Calu3 (cell line): ENCODE measurements at regions not wholly inside any gene's neighbourhood (a gene's known extent, or its start where the extent isn't known, plus 50 kb on each side); places are given as distances from the start of the nearest gene placed in this dataset.
A peak's percentile ranks its signal among the peaks of the same experiment; 100 is the strongest.

Experiments used
- BruUV-seq: library from RNA; stranded (reverse); fragments of 400-500 nt; replicated peaks from 2 replicates; lab custom pipeline; 2021; lab: Mats Ljungman, UMichigan
- CTCF ChIA-PET: fragments of 300-600 bp; sonication (Branson Sonifier 250); formaldehyde crosslinking; loops from one replicate; lab custom pipeline; 2022; ENCODE audit warnings: antibody characterized with exemption; lab: Charles Lee
- DNase-seq: peaks from one replicate; pipeline ENCODE4 v3.0.0; 2022
- H3K27ac Mint-ChIP-seq: one replicate; pipeline ENCODE4 v1.8.0; 2022; ENCODE audit warnings: mixed read lengths; ENCODE audit not compliant: unreplicated experiment
- H3K27me3 Mint-ChIP-seq: one replicate; pipeline ENCODE4 v1.8.0; 2022; ENCODE audit warnings: mixed read lengths; ENCODE audit not compliant: unreplicated experiment
- H3K36me3 Mint-ChIP-seq: one replicate; pipeline ENCODE4 v1.8.0; 2022; ENCODE audit warnings: mild to moderate bottlenecking, moderate library complexity, mixed read lengths; ENCODE audit not compliant: insufficient read depth, unreplicated experiment
- H3K4me1 Mint-ChIP-seq: one replicate; pipeline ENCODE4 v1.8.0; 2022; ENCODE audit warnings: mild to moderate bottlenecking, low read depth, mixed read lengths; ENCODE audit not compliant: unreplicated experiment
- H3K4me3 Mint-ChIP-seq: one replicate; pipeline ENCODE4 v1.8.0; 2022; ENCODE audit warnings: mild to moderate bottlenecking, low read depth, moderate library complexity, mixed read lengths; ENCODE audit not compliant: unreplicated experiment
- H3K9me3 Mint-ChIP-seq: one replicate; pipeline ENCODE4 v1.8.0; 2022; ENCODE audit warnings: low read depth, mixed read lengths; ENCODE audit not compliant: unreplicated experiment
- intact Hi-C: fragments of 100-400 bp; cut with micrococcal nuclease; formaldehyde crosslinking; loops from one replicate; pipeline ENCODE4 v1.10.0; 2022; ENCODE audit not compliant: unreplicated experiment
- TF ChIP-seq, protein P1 (sequence below): fragments of 200-600 bp; IDR thresholded peaks from one replicate; pipeline ENCODE4 v1.8.0; 2022; ENCODE audit warnings: antibody characterized with exemption; ENCODE audit not compliant: unreplicated experiment

DNA sequence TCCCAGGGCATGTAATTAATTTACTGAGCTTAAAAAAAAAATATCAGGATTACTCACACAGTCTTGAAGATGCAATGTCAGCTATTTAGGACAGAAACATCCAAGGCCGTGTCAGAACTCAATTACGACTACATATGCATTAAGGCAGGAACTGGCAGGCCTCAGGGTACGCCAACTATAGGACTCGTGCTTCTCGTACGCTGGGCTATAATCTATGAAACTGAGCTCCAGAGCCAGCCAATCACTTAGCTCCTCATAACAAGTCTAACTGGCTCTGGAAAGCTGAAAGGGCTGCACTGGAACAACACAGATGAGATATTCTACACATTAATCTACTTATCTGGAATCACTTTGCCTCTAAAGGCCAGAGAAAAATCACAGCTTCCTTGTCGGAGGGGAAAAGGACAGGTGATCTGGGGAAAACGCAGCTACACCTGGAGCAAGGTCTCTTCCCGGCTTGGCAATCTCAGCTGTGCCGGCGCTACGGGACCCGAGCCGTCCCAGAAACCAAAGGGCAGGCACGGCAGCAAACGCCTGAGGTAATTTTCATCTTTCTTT lies 212.0 kb downstream of the DEPDC1B start:
- intact Hi-C loops = no loop called here
- Mint-ChIP-seq H3K27me3 (no peaks in the 10 kb centered on the region), H3K4me1 (peaks cover 32% of the 10 kb centered on the region), H3K9me3 (no peaks in the 10 kb centered on the region), H3K27ac (peak overlapping the region; percentile 76), H3K36me3 (peaks cover 11% of the 10 kb centered on the region), H3K4me3 (peak overlapping the region; percentile 73)
- CTCF ChIA-PET = interaction anchor here (0.7 to 1.0 kb wide), 4 partner anchors 9 to 722 kb away, joined by 3 to 4 read pairs (median 3); no protein-coding TSS in a partner anchor
- DNase-seq = peak; percentile 37
- BruUV-seq = no TSS peak
- TF ChIP-seq, protein P1, sequence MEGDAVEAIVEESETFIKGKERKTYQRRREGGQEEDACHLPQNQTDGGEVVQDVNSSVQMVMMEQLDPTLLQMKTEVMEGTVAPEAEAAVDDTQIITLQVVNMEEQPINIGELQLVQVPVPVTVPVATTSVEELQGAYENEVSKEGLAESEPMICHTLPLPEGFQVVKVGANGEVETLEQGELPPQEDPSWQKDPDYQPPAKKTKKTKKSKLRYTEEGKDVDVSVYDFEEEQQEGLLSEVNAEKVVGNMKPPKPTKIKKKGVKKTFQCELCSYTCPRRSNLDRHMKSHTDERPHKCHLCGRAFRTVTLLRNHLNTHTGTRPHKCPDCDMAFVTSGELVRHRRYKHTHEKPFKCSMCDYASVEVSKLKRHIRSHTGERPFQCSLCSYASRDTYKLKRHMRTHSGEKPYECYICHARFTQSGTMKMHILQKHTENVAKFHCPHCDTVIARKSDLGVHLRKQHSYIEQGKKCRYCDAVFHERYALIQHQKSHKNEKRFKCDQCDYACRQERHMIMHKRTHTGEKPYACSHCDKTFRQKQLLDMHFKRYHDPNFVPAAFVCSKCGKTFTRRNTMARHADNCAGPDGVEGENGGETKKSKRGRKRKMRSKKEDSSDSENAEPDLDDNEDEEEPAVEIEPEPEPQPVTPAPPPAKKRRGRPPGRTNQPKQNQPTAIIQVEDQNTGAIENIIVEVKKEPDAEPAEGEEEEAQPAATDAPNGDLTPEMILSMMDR = no peak

DNA sequence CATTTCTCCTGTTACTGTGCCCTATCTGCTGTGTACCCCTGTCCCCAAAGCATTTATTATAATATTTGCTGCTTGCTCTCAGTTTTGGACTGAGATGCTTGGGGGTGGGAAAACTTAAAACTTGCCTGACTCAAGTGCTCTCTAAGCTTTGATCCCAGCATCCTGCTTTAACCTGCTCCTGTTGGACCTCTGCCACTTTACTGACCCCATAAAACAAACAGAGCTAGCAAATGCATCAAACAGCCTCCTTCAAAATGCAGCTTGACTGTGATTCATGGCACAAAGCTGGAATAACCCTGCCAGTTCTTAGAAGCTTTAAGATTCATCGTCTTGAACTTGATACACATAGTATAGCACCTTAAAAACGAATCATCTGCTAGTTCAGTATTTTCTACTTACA lies 212.5 kb downstream of the DEPDC1B start:
- Mint-ChIP-seq H3K36me3 (peaks cover 11% of the 10 kb centered on the region), H3K27me3 (no peaks in the 10 kb centered on the region), H3K27ac (peak overlapping the region; percentile 76), H3K4me1 (peaks cover 32% of the 10 kb centered on the region), H3K9me3 (no peaks in the 10 kb centered on the region), H3K4me3 (peak overlapping the region; percentile 73)
- TF ChIP-seq, protein P1 = no peak
- DNase-seq = no peak
- CTCF ChIA-PET = interaction anchor here (0.7 to 1.0 kb wide), 4 partner anchors 8 to 721 kb away, joined by 3 to 4 read pairs (median 3); no protein-coding TSS in a partner anchor
- intact Hi-C loops = no loop called here
- BruUV-seq = no TSS peak

DNA sequence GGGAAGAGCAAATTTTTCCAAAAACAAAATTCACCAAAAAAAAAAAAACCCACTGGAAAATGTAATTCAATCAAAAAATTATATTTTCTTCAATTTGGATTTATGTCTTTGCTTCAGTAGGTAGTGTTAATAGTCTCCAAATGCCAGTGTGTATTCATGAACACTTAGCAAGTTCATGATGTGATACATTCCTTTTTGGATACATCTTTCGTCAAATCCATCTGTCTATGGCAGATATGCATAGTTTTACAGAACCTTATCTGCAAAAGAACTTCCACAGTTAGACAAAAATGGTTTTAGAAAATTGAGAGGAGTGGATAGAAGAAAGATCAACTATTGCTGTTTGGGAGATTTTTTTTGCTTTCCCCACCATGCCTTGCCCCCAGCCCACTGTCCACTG lies 214.6 kb downstream of the DEPDC1B start:
- peaks cover 30% of the 10 kb centered on the region for H3K4me1 Mint-ChIP-seq
- BruUV-seq = no TSS peak
- TF ChIP-seq, protein P1 = no peak
- DNase-seq = no peak
- H3K27ac Mint-ChIP-seq = no peak overlapping the region
- intact Hi-C loops = no loop called here
- H3K9me3 Mint-ChIP-seq = no peaks in the 10 kb centered on the region
- no peaks in the 10 kb centered on the region for H3K27me3 Mint-ChIP-seq
- CTCF ChIA-PET = no interaction called here
- H3K4me3 Mint-ChIP-seq = no peak overlapping the region
- peaks cover 11% of the 10 kb centered on the region for H3K36me3 Mint-ChIP-seq

DNA sequence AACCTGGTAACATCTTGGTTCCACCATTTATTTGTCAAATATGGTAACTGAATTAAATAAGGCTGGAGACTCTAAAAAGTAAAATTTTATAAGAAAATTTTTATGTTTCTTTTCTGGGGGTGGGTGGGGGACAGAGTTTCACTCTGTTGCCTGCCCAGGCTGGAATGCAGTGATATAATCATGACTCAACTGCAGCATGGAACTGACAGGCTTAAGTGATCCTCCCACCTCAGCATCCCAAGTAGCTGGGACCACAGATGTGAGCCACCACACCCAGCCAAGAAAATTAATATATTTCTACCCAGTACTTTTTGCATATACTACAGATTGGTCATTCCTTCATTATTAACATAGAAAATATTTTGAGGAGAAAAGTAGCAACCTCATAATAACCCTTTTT lies 216.9 kb downstream of the DEPDC1B start:
- H3K27me3 Mint-ChIP-seq = no peaks in the 10 kb centered on the region
- H3K36me3 Mint-ChIP-seq = peaks cover 5% of the 10 kb centered on the region
- intact Hi-C loops = no loop called here
- TF ChIP-seq, protein P1 = no peak
- no peak for DNase-seq
- BruUV-seq = no TSS peak
- H3K27ac Mint-ChIP-seq = no peak overlapping the region
- H3K4me1 Mint-ChIP-seq = peaks cover 12% of the 10 kb centered on the region
- H3K4me3 Mint-ChIP-seq = no peak overlapping the region
- H3K9me3 Mint-ChIP-seq = no peaks in the 10 kb centered on the region
- CTCF ChIA-PET = no interaction called here
